ENCODE measurements at regions not wholly inside any gene's neighbourhood (a gene's known extent, or its start where the extent isn't known, plus 50 kb on each side); places are given as distances from the start of the nearest gene placed in this dataset.

DNA sequence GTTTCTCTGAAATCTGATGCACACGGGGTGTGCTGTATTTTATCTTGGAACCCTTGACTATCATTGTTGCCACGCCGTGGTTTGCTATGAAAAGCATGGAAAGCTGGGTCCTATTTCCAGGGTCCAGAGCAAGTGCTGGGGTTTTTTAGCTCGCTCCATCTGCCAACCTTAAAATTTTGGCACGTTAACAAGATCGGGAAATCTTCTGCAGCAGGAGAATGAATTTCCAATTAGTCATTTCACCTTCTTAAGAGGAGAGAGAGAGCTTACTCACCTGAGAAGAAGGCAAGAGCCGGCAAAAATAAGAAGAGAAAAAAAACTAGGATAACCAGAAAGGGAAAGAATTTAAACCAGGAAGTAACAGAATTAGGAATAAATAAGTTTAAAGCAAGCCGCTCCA is 223.6 kb upstream of the CELF2 start:
- no peak overlapping the region for H3K27ac ChIP-seq (ENCODE audit: low read depth, low read length)
- no peaks in the 10 kb centered on the region for H3K9me3 ChIP-seq (ENCODE audit: control insufficient read depth, insufficient read depth, low read length)
- no peak for DNase-seq (ENCODE audit: low read depth, low spot score)
- H3K4me3 ChIP-seq (ENCODE audit: low read depth, low read length) = no peak overlapping the region
- H3K27me3 ChIP-seq (ENCODE audit: control insufficient read depth, insufficient read depth, low read length) = no peaks in the 10 kb centered on the region
- ChIA-PET POLR2A (interaction anchor here (0.6 kb wide), 1 partner anchor 423 kb away, joined by 3 read pairs; no protein-coding TSS in a partner anchor), CTCF (no interaction called here)
- TF ChIP-seq, protein P1, sequence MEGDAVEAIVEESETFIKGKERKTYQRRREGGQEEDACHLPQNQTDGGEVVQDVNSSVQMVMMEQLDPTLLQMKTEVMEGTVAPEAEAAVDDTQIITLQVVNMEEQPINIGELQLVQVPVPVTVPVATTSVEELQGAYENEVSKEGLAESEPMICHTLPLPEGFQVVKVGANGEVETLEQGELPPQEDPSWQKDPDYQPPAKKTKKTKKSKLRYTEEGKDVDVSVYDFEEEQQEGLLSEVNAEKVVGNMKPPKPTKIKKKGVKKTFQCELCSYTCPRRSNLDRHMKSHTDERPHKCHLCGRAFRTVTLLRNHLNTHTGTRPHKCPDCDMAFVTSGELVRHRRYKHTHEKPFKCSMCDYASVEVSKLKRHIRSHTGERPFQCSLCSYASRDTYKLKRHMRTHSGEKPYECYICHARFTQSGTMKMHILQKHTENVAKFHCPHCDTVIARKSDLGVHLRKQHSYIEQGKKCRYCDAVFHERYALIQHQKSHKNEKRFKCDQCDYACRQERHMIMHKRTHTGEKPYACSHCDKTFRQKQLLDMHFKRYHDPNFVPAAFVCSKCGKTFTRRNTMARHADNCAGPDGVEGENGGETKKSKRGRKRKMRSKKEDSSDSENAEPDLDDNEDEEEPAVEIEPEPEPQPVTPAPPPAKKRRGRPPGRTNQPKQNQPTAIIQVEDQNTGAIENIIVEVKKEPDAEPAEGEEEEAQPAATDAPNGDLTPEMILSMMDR (IDR thresholded peaks at IDR 0.05; ENCODE audit: low read depth, low read length) = no peak

DNA sequence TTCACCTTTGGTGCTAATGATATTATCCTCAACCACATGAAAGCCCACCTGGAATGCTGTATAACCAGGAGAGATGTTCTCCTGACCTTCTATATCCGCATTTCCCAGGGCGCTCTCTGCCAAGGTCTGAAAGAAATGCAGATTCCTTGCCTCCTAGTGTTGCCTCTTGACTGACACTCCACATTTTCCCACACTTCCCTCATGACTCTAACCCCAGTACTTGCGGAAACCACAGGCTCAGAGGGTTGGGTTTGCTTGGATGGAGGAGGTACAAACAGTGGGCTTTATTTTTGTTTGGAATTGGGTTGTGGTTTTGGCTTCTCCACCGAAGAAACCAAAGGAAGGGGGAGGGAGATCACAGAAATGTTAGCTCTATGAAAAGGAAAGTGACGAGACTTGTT is 222.9 kb upstream of the CELF2 start:
- H3K4me3 ChIP-seq (ENCODE audit: low read depth, low read length) = no peak overlapping the region
- H3K27me3 ChIP-seq (ENCODE audit: control insufficient read depth, insufficient read depth, low read length) = no peaks in the 10 kb centered on the region
- ChIA-PET CTCF (no interaction called here), POLR2A (interaction anchor here (0.6 kb wide), 3 partner anchors 19 to 29 kb away, joined by 4 to 6 read pairs (median 5); no protein-coding TSS in a partner anchor)
- TF ChIP-seq, protein P1 (IDR thresholded peaks at IDR 0.05; ENCODE audit: low read depth, low read length) = no peak
- H3K9me3 ChIP-seq (ENCODE audit: control insufficient read depth, insufficient read depth, low read length) = no peaks in the 10 kb centered on the region
- no peak for DNase-seq (ENCODE audit: low read depth, low spot score)
- H3K27ac ChIP-seq (ENCODE audit: low read depth, low read length) = no peak overlapping the region

GRCh38 chr10:10796061-10796773 is 221.5 kb upstream of the CELF2 start:
- no peak overlapping the region for H3K27ac ChIP-seq (ENCODE audit: low read depth, low read length)
- TF ChIP-seq, protein P1 (IDR thresholded peaks at IDR 0.05; ENCODE audit: low read depth, low read length) = no peak
- CTCF ChIA-PET = interaction anchor here (0.6 kb wide), 1 partner anchor 497 kb away, joined by 3 read pairs; no protein-coding TSS in a partner anchor
- H3K27me3 ChIP-seq (ENCODE audit: control insufficient read depth, insufficient read depth, low read length) = no peaks in the 10 kb centered on the region
- no peak for DNase-seq (ENCODE audit: low read depth, low spot score)
- POLR2A ChIA-PET = no interaction called here
- H3K4me3 ChIP-seq (ENCODE audit: low read depth, low read length) = no peak overlapping the region
- no peaks in the 10 kb centered on the region for H3K9me3 ChIP-seq (ENCODE audit: control insufficient read depth, insufficient read depth, low read length)

GRCh38 chr10:10796774-10797415 is 220.8 kb upstream of the CELF2 start:
- H3K27me3 ChIP-seq (ENCODE audit: control insufficient read depth, insufficient read depth, low read length) = no peaks in the 10 kb centered on the region
- CTCF ChIA-PET = interaction anchor here (0.6 to 0.8 kb wide), 3 partner anchors 239 to 1037 kb away, joined by 3 read pairs; no protein-coding TSS in a partner anchor
- H3K4me3 ChIP-seq (ENCODE audit: low read depth, low read length) = no peak overlapping the region
- TF ChIP-seq, protein P1 (IDR thresholded peaks at IDR 0.05; ENCODE audit: low read depth, low read length) = no peak
- H3K9me3 ChIP-seq (ENCODE audit: control insufficient read depth, insufficient read depth, low read length) = no peaks in the 10 kb centered on the region
- DNase-seq (ENCODE audit: low read depth, low spot score) = no peak
- POLR2A ChIA-PET = no interaction called here
- peak overlapping the region; percentile 58 for H3K27ac ChIP-seq (ENCODE audit: low read depth, low read length)

- no peaks in the 10 kb centered on the region for H3K27me3 ChIP-seq (ENCODE audit: control insufficient read depth, insufficient read depth, low read length)
- TF ChIP-seq, protein P1 (IDR thresholded peaks at IDR 0.05; ENCODE audit: low read depth, low read length) = no peak
- ChIA-PET POLR2A (interaction anchor here (0.8 kb wide), 1 partner anchor 37 kb away, joined by 3 read pairs; no protein-coding TSS in a partner anchor), CTCF (interaction anchor here (0.7 to 0.8 kb wide), 2 partner anchors 238 to 1037 kb away, joined by 3 read pairs; no protein-coding TSS in a partner anchor)
- no peak overlapping the region for H3K4me3 ChIP-seq (ENCODE audit: low read depth, low read length)
- peak overlapping the region; percentile 47 for H3K27ac ChIP-seq (ENCODE audit: low read depth, low read length)
- no peaks in the 10 kb centered on the region for H3K9me3 ChIP-seq (ENCODE audit: control insufficient read depth, insufficient read depth, low read length)
- no peak for DNase-seq (ENCODE audit: low read depth, low spot score)
Measured at GRCh38 chr10:10797513-10797912, 220.2 kb upstream of the CELF2 start.

Data from AG04450 (cell line).